ENCODE measurements at regions not wholly inside any gene's neighbourhood (a gene's known extent, or its start where the extent isn't known, plus 50 kb on each side); places are given as distances from the start of the nearest gene placed in this dataset.

DNA sequence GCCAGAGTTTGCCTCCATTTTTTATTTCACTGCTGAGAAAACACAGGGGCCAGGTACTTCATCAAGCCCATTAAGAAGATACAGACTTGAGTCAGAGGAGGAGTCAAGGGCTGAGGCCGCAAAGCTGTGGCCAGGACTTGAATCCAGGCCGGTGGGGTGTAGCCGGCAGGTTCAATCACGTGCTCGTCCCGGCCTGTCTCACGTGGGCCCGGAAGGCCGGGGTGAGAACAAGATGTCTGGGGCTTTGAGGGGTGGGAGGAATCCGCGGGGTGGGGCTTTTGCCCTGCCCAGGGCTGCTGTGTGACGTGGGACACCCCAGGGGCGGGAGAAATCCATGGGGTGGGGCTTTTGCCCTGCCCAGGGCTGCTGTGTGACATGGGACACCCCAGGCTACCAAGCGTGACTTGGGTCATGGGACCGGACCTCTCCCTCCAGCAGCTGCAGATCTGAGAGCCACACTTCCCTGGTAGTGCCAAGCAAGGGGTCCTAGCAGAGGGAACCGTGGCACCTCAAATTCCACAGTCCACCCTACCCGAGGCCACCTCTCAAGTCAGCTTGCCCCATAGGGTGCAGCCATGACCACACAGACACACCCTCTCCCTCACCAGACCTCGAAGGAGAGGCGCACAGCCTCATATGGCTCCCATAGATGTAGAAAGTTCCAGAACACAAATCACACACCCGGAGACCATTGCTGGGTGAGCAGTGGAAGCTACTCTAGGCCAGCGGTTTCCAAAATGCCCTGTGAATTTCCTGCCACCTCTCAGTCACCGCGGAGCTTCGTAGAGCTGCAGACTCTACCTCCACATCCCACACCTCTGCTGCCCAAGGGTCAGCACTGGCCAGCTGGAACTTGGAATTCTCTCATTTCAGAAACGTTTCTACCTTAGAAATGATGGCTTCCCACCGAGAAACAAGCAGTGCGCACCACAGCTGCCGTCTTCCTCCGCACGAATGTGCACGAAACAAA is 156.1 kb downstream of the DLL1 start:
- DNase-seq (ENCODE audit: low spot score), result no peak

DNA sequence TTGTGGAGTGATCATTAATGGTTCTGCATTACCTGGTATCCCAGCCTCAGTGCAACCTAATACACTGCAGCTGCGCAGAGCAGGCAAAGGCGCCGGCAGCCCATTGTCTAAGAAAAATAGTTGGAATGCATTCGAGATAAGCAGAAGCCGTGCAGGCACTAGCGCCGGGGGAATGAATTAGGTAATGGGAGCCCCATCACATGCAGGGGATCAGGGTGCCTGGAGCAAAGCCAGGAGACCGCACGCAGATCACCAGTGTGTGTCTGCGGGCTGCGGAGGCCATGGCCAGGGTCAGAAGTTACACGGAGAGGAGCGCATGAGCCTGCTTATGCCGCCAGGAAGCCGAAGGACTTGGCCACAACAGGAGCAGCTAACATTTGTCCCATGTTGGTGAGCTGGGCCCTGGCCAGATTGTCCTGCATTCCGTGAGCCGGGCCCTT is 156.8 kb downstream of the DLL1 start:
- no peak for DNase-seq (ENCODE audit: low spot score)

DNA sequence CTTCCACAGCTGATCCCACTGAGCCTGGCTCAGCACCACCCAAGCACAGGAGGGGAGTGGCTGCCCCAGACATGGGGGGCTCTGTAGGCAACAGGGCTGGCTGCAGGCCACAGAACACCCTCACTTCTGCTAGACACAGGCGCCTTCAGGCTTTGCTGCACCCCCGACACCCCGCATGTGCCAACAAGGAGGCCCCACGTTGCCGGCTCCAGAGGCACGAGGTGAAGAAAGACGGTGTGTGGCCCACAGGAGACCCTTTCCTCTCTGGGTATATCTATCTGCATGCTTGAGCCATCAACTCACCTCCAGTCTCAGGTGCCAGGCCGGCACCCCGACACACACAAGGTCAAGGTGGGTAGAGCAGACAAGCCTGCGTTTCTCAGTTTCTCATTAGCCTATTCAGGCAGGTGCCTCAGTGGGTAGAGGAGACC is 158.3 kb downstream of the DLL1 start:
- no peak for DNase-seq (ENCODE audit: low spot score)

DNA sequence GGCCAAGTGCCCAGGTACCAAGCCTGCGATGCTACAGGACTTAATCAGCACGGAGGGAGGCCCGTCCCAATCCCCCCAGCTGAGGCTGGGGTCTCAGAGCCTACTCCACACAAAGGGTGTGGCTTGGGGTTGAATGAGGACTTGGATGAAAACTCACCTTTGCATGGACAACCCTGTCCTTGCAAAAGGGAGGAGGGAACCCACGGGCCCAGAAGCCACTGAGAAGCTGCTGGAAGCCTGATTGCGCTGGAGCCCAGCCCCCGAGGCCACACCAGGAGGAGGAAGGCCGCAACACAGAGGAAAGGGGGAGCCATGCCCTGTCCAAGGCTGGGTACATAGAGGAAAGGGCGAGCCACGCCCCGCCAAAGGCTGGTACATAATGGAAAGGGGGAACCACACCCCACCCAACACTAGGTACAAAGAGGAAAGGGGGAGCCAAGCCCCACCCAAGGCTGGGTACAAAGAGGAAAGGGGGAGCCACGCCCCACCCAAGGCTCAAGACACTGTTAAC is 158.8 kb downstream of the DLL1 start:
- DNase-seq (ENCODE audit: low spot score), result no peak

DNA sequence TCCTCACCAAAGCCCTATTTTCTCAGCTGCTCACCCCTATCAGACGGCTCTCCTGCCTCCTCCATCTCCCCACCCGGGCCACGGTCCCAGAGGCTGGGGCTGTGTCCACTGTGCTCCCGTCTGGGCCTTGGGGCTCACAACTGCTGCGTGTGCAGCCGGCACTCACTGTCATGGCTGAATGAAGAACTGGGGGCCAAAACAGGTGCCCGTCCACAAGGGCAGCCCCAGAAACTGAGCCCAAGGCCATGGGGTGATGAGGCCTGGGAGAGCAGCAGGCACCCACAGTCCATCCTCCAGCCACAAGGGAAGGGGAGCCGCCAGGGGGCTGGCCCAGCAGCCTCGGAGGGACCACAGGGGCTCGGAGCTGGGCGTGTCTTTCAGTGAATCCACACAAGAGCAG is 159.5 kb downstream of the DLL1 start:
- no peak for DNase-seq (ENCODE audit: low spot score)

DNA sequence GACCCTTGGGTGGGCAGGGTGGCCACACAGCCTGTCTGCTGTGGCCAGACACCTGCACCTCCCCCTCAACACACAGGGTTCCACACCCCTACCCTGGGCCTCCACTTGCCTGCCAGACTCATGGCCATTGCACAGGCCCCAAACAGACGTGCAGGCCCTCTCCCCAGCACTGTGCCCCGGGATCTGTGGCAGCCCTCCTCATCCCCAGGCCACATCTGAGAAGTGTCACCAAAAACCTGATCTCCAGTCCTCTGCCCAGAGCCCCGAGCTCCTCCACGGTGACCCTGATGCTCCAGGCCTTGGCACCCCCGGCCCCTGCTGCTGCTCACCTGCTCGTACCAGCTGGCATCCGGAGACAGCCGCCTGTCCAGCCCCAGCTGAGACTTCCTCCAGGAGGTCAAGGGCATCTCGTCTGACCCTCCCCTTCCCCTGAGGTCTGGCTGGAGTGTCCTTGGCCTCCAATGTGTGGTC is 160.1 kb downstream of the DLL1 start:
- DNase-seq (ENCODE audit: low spot score), result no peak

DNA sequence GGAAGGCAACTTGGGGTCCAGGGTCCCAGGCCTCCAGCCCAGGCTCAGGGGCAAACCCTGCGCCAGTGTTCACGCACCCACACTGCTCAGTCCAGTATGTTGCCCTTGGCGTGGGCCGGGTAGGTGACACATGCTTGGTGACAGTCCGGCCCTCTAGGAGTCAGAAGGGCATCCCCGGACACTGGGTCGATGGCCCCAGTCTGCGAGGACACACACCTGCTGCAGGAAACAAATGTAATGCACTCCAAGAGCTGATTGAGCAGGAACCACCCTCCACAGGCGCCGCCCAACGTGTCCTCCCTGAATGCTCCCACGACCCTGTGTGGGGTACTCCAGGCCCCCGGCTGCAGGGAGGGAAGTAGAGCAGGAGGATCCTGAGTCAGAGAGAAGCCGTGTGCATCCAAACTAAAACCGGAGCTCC is 160.7 kb downstream of the DLL1 start:
- DNase-seq (ENCODE audit: low spot score), result no peak

- no peak for DNase-seq (ENCODE audit: low spot score)
Observed at GRCh38 chr6:170129691-170130171, 161.1 kb downstream of the DLL1 start.

DNA sequence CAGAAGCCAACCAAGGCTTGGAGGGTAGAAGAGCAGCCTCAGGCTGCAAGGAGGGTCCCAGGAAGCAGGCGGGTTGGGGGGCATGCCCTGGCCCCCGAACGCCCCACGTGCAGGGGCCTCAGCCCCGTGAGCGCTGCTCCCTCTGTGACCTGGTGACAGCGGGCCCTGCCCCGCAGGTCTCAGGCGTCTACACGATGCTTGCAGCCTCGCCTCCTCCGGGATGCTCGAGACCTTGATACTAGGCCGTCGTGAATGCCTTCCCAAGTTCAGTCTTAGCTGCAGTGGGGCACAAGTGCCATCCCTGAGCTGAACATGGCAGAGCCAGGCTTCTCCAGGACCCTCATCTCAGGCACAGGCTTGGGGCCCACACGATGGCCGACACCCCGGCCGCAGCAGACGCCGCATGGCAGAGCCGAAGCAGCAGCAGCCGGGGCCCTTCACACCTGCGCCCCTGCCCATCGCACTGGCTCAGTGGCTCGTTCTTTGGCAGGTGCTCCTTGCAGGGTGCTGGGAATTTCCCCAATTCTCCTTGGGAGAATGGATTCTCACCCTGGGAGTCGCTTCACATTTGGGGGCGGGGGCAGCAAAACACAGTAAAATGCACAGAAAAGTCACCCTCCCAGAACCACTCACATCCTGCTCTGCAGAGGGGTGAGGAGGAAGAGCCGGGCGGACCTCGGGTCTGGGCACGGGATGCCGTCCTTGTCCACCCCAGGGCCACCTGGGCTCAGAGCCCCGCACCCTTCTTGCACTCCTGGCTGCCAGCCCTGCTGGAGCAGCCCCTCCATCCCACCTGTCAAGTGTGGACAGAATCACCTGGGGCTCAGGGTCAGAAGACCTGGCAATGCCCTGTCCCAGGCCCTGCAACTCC is 161.8 kb downstream of the DLL1 start:
- no peak for DNase-seq (ENCODE audit: low spot score)

DNA sequence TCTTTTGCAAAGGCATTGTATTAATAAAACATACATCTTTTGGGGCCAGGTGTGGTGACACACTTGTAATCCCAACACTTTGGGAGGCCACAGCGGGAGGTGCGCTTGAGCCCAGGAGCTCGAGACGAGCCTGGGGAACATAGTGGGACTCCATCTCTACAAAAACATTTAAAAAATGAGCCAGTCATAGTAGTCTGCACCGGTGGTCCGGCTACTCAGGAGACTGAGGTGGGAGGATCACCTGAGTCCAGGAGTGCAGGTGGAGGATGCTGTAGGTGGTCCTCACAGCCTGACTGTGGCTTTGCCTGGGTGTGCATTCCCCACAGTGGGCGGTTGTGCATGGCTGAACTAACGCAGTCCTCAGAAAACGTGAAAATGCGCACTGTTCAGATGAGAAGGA is 162.5 kb downstream of the DLL1 start:
- no peak for DNase-seq (ENCODE audit: low spot score)

- DNase-seq (ENCODE audit: low spot score), result no peak
Observed at GRCh38 chr6:170127151-170127550, 163.7 kb downstream of the DLL1 start.

- DNase-seq (ENCODE audit: low spot score), result no peak
Observed at GRCh38 chr6:170125456-170126300, 165.2 kb downstream of the DLL1 start.

DNA sequence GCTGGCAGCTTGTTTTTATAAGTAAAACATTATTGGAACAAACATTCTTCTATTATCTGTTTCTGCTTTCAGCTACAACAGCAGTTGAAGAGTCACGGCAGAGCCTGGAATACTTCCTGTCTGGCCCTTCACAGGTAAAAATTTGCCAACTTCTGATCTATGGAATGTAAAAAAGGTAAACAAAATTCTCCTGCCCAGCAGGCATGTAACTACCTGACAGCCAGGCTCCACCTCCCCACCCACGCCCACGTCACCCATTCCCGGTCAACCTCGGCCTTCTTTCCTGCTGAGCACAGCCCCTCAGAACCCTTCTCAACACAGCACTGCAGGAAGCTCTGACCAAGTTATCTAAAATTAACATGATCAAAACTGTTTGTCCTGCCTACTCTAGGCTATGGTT is 166.0 kb downstream of the DLL1 start:
- DNase-seq (ENCODE audit: low spot score), result no peak

DNA sequence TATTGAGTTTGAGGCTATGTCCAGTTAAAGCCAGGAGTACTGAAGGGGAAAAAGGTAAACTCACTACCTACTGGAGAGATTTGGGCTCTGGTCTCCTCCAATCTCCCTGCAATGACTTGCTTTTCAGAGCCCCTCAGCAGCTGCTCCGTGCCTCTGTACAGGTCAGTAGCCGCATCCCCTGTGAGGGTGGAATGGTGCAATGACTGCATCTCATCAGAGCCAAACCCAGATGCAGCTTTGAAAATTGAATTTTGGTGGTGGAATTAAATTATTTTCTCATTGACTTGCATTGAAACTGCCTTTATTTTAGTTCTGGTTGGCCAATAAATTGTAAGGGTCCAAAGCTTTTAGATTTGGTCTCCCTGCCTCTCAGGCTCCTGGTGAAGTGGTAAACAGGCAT is 166.7 kb downstream of the DLL1 start:
- DNase-seq (ENCODE audit: low spot score), result no peak

- no peak for DNase-seq (ENCODE audit: low spot score)
Observed at GRCh38 chr6:170122651-170123050, 168.2 kb downstream of the DLL1 start.

- DNase-seq (ENCODE audit: low spot score), result no peak
Observed at GRCh38 chr6:170117111-170117972, 173.5 kb downstream of the DLL1 start.

DNA sequence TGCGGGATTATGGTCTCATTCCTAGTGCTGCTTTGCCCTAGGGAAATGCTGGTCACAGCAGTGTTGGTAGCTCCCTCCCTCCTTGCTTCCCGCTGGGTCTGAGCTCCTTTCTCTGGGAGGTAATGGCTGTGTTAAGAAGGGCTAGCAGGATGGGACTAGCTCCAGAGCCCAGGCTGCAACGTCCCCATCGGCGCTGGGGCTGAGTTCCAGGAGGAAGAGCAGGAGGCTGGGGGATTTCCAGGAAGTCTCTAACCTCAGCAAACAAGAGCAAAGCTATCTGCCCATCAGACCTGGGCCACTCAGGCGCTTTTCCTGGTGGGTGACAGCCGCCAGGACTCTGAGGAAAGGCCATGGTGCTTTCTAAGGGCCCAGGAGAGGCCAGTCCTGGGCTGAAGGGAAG is 174.2 kb downstream of the DLL1 start:
- DNase-seq (ENCODE audit: low spot score), result no peak

- DNase-seq (ENCODE audit: low spot score), result no peak
Observed at GRCh38 chr6:170114956-170115855, 175.7 kb downstream of the DLL1 start.

DNA sequence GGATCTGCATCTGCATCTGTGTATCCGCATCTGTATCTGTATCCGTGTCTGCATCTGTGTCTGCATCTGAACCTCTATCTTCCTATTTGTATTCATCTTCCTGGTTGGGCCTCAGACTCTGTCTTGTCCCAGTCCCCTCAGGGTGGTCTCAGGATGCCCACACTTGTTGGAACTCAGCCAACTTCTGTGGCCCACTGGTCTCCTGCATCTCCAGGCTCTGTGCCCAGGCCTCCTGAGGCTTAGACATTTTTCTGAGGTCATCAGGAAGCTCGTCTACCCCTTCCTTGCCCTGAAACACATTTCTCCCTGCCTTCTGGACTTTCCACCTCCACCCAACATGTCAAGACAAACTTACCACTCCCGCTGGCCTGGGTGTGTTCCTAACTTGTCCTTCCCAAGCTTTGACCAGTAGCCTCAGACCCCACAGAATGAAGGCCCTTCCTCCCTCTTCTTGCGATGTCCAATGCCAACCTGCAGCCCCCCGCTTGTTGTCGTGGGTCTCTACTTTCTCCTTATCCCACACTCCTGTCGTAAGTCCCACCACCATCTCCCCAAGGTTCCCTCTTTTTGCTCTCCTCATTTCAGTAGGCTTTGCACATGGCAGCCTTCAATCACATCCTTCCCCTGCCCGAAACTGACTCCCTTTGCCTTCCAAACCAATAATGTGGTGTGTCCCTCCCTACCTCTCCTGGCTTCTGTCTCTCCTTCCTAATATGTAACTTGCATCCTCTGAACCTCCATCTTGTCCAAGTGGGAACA is 176.5 kb downstream of the DLL1 start:
- DNase-seq (ENCODE audit: low spot score), result no peak
